GM12874 (cell line): ENCODE measurements at regions not wholly inside any gene's neighbourhood (a gene's known extent, or its start where the extent isn't known, plus 50 kb on each side); places are given as distances from the start of the nearest gene placed in this dataset.

Experiments
- CTCF ChIP-seq: IDR thresholded peaks from 2 replicates; pipeline ENCODE4 v1.5.1; 2011; ENCODE audit warnings: low read depth, mild to moderate bottlenecking, control low read depth, low read length, moderate library complexity; ENCODE audit not compliant: insufficient read depth

- no peak for TF ChIP-seq CTCF
These were observed 182.0 kb upstream of the FAM241A start for GRCh38 chr4:111963158-111963700.

GRCh38 chr4:111977419-111977965 is 167.8 kb upstream of the FAM241A start:
- TF ChIP-seq CTCF = no peak

- TF ChIP-seq CTCF = no peak
These were observed 165.3 kb upstream of the FAM241A start for GRCh38 chr4:111979921-111980320.

- TF ChIP-seq CTCF = no peak
These were observed 163.2 kb upstream of the FAM241A start for GRCh38 chr4:111982089-111982488.

- TF ChIP-seq CTCF = no peak
These were observed 161.0 kb upstream of the FAM241A start for GRCh38 chr4:111984169-111984819.

GRCh38 chr4:111985426-111985825 is 159.8 kb upstream of the FAM241A start:
- TF ChIP-seq CTCF = no peak

GRCh38 chr4:111986095-111986494 is 159.2 kb upstream of the FAM241A start:
- TF ChIP-seq CTCF = no peak
